ENCODE measurements at regions not wholly inside any gene's neighbourhood (a gene's known extent, or its start where the extent isn't known, plus 50 kb on each side); places are given as distances from the start of the nearest gene placed in this dataset.
"Not testable (repeated sequence)": the region's sequence is repeated elsewhere in the genome, so short reads cannot be mapped to it uniquely, and the experiment has no call there.

GRCh38 chr13:78067290-78067689 is 148.7 kb upstream of the EDNRB start:
- no peak for DNase-seq (ENCODE audit: extremely low read depth, insufficient read length)
- H3K36me3 ChIP-seq (ENCODE audit: control insufficient read depth, insufficient read depth, low read length) = no peaks in the 10 kb centered on the region
- no peaks in the 10 kb centered on the region for H3K27me3 ChIP-seq (replicated peaks; ENCODE audit: control insufficient read depth, insufficient read depth, low read length)
- TF ChIP-seq, protein P1, sequence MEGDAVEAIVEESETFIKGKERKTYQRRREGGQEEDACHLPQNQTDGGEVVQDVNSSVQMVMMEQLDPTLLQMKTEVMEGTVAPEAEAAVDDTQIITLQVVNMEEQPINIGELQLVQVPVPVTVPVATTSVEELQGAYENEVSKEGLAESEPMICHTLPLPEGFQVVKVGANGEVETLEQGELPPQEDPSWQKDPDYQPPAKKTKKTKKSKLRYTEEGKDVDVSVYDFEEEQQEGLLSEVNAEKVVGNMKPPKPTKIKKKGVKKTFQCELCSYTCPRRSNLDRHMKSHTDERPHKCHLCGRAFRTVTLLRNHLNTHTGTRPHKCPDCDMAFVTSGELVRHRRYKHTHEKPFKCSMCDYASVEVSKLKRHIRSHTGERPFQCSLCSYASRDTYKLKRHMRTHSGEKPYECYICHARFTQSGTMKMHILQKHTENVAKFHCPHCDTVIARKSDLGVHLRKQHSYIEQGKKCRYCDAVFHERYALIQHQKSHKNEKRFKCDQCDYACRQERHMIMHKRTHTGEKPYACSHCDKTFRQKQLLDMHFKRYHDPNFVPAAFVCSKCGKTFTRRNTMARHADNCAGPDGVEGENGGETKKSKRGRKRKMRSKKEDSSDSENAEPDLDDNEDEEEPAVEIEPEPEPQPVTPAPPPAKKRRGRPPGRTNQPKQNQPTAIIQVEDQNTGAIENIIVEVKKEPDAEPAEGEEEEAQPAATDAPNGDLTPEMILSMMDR (IDR thresholded peaks at IDR 0.05; ENCODE audit: insufficient read depth, low read length, poor library complexity, severe bottlenecking) = no peak
- H3K4me3 ChIP-seq (replicated peaks; ENCODE audit: low read depth, low read length) = no peak overlapping the region

GRCh38 chr13:78065141-78065540 is 146.5 kb upstream of the EDNRB start:
- H3K4me3 ChIP-seq (replicated peaks; ENCODE audit: low read depth, low read length) = no peak overlapping the region
- DNase-seq (ENCODE audit: extremely low read depth, insufficient read length) = no peak
- TF ChIP-seq, protein P1 (IDR thresholded peaks at IDR 0.05; ENCODE audit: insufficient read depth, low read length, poor library complexity, severe bottlenecking) = no peak

GRCh38 chr13:78061806-78062205 is 143.2 kb upstream of the EDNRB start:
- H3K4me3 ChIP-seq (replicated peaks; ENCODE audit: low read depth, low read length) = no peak overlapping the region
- no peaks in the 10 kb centered on the region for H3K27me3 ChIP-seq (replicated peaks; ENCODE audit: control insufficient read depth, insufficient read depth, low read length)
- DNase-seq (ENCODE audit: extremely low read depth, insufficient read length) = no peak
- H3K36me3 ChIP-seq (ENCODE audit: control insufficient read depth, insufficient read depth, low read length) = no peaks in the 10 kb centered on the region
- TF ChIP-seq, protein P1 (IDR thresholded peaks at IDR 0.05; ENCODE audit: insufficient read depth, low read length, poor library complexity, severe bottlenecking) = no peak

More at GRCh38 chr13:78065141-78065540, 146.5 kb upstream of the EDNRB start:
- Histone ChIP-seq H3K27me3 (replicated peaks; ENCODE audit: control insufficient read depth, insufficient read depth, low read length) (no peaks in the 10 kb centered on the region), H3K36me3 (ENCODE audit: control insufficient read depth, insufficient read depth, low read length) (no peaks in the 10 kb centered on the region)

DNA sequence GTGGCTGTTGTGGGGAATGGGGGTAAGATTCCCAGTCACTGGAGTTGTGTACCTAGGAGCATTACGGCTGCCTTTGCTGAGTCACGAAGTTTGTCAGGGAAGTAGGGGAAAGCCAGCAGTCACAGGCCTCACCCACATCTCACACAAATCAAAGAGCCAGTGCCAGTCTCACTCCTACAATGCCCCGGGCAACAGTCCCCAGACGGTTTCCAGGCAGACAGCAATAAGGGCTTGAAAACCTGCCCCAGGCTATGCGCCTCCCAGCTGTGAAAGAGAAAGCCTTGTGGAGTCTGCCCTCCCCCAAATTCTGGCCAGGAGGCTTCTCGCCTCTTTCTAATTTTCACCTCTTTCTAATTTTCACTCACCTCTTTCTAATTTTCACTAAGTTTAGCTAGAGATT is 142.3 kb upstream of the EDNRB start:
- TF ChIP-seq, protein P1 (IDR thresholded peaks at IDR 0.05; ENCODE audit: insufficient read depth, low read length, poor library complexity, severe bottlenecking) = no peak
- Histone ChIP-seq H3K36me3 (ENCODE audit: control insufficient read depth, insufficient read depth, low read length) (no peaks in the 10 kb centered on the region), H3K4me3 (replicated peaks; ENCODE audit: low read depth, low read length) (no peak overlapping the region), H3K27me3 (replicated peaks; ENCODE audit: control insufficient read depth, insufficient read depth, low read length) (no peaks in the 10 kb centered on the region)
- DNase-seq (ENCODE audit: extremely low read depth, insufficient read length) = no peak

- not testable (repeated sequence) for H3K36me3 ChIP-seq (ENCODE audit: control insufficient read depth, insufficient read depth, low read length); DNase-seq (ENCODE audit: extremely low read depth, insufficient read length); H3K27me3 ChIP-seq (replicated peaks; ENCODE audit: control insufficient read depth, insufficient read depth, low read length); H3K4me3 ChIP-seq (replicated peaks; ENCODE audit: low read depth, low read length)
Observed at GRCh38 chr13:78056865-78057264, 138.2 kb upstream of the EDNRB start.

GRCh38 chr13:78054157-78054556 is 135.5 kb upstream of the EDNRB start:
- Histone ChIP-seq H3K4me3 (replicated peaks; ENCODE audit: low read depth, low read length) (no peak overlapping the region), H3K27me3 (replicated peaks; ENCODE audit: control insufficient read depth, insufficient read depth, low read length) (no peaks in the 10 kb centered on the region), H3K36me3 (ENCODE audit: control insufficient read depth, insufficient read depth, low read length) (no peaks in the 10 kb centered on the region)
- TF ChIP-seq, protein P1 (IDR thresholded peaks at IDR 0.05; ENCODE audit: insufficient read depth, low read length, poor library complexity, severe bottlenecking) = no peak
- no peak for DNase-seq (ENCODE audit: extremely low read depth, insufficient read length)
